Activated CD4-positive, alpha-beta T cell treated with anti-CD3 and anti-CD28 coated beads, Interleukin-10, Interleukin-2, amounts not matched to agents 100 ng/mL and 50 ng/mL, durations not matched to agents 16 hours and 8 hours (primary cell): ENCODE measurements at regions not wholly inside any gene's neighbourhood (a gene's known extent, or its start where the extent isn't known, plus 50 kb on each side); places are given as distances from the start of the nearest gene placed in this dataset.
"Not testable (repeated sequence)": the region's sequence is repeated elsewhere in the genome, so short reads cannot be mapped to it uniquely, and the experiment has no call there.

ENCODE experiments used
- DNase-seq: peaks from one replicate; pipeline ENCODE4 v3.0.0-alpha.2; 2020

GRCh38 chr7:69517985-69518704 is 80.1 kb upstream of the AUTS2 start:
- DNase-seq = no peak

GRCh38 chr7:69518705-69519077 is 79.6 kb upstream of the AUTS2 start:
- DNase-seq = no peak

- no peak for DNase-seq
Observed at GRCh38 chr7:69526570-69526969, 71.7 kb upstream of the AUTS2 start.

DNA sequence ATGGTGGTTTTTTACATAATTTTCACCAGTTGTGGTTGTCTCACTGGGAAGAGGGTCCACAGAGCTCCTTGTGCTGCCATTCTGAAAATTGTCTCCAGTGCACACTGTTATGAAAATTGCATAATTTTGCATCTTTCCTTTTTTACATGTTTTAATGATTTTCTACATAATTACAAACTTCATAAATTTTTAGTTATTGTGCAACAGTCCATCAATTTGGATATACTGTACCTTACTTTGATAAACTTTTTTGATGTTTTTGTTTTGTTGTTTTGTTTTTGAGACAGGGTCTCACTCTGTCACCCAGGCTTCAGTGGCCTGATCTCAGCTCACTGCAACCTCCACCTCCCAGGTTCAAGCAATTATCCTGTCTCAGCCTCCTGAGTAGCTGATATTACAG is 70.6 kb upstream of the AUTS2 start:
- no peak for DNase-seq

DNA sequence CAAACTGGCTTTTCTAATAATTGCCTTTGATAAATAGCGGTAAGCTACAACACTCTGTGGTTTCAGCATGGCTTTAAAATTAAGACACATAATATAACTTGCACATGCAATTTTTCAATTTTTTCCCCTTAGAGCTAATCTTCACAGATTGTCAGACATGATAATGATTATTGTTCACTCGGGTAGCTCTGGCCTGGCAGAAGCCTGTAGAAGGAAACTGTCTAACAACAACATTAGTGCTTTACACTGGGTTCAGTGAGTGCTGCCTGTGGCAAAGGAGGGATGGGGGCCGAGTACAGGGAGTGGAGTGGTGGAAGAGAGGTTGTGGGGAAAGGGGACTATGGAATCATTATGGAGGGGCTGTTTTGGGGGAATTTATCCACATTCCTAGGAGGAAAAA is 67.2 kb upstream of the AUTS2 start:
- DNase-seq = no peak

GRCh38 chr7:69534461-69535041 is 63.7 kb upstream of the AUTS2 start:
- no peak for DNase-seq

GRCh38 chr7:69537691-69538090 is 60.6 kb upstream of the AUTS2 start:
- DNase-seq = no peak

- no peak for DNase-seq
Observed at GRCh38 chr7:69539531-69539930, 58.7 kb upstream of the AUTS2 start.

GRCh38 chr7:69540287-69540686 is 58.0 kb upstream of the AUTS2 start:
- DNase-seq = no peak

GRCh38 chr7:69541779-69542432 is 56.4 kb upstream of the AUTS2 start:
- DNase-seq = not testable (repeated sequence)

DNA sequence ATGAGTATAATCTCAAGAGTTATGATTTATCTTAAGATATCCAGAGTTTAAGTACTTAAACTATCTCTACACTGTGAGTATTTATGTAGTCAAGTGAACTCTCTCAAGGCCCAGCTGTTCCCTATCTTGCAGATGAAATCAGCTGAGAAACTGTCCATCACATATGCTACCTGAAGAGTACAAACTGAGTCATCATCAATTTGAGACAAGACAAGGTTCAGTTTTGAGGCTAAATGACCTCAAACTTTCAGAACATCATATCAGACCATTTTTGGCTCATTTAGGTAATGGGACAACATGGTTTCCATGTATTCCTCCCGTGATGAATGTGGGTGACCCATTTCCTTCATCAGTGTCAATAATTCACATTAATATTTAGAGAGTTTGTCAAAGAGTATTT is 53.1 kb upstream of the AUTS2 start:
- no peak for DNase-seq
